ENCODE measurements at regions not wholly inside any gene's neighbourhood (a gene's known extent, or its start where the extent isn't known, plus 50 kb on each side); places are given as distances from the start of the nearest gene placed in this dataset.

GRCh38 chr2:13266166-13266565 is 549.4 kb downstream of the TRIB2 start:
- TF ChIP-seq GLIS2 (tag by site-specific recombination; IDR thresholded peaks at IDR 0.05) = no peak
- no peak for TF ChIP-seq TRIM28 (IDR thresholded peaks at IDR 0.05; ENCODE audit: borderline replicate concordance, low read length)
- TF ChIP-seq, protein P1, sequence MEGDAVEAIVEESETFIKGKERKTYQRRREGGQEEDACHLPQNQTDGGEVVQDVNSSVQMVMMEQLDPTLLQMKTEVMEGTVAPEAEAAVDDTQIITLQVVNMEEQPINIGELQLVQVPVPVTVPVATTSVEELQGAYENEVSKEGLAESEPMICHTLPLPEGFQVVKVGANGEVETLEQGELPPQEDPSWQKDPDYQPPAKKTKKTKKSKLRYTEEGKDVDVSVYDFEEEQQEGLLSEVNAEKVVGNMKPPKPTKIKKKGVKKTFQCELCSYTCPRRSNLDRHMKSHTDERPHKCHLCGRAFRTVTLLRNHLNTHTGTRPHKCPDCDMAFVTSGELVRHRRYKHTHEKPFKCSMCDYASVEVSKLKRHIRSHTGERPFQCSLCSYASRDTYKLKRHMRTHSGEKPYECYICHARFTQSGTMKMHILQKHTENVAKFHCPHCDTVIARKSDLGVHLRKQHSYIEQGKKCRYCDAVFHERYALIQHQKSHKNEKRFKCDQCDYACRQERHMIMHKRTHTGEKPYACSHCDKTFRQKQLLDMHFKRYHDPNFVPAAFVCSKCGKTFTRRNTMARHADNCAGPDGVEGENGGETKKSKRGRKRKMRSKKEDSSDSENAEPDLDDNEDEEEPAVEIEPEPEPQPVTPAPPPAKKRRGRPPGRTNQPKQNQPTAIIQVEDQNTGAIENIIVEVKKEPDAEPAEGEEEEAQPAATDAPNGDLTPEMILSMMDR (tag by site-specific recombination; IDR thresholded peaks at IDR 0.05) = no peak
- TF ChIP-seq, protein P2, sequence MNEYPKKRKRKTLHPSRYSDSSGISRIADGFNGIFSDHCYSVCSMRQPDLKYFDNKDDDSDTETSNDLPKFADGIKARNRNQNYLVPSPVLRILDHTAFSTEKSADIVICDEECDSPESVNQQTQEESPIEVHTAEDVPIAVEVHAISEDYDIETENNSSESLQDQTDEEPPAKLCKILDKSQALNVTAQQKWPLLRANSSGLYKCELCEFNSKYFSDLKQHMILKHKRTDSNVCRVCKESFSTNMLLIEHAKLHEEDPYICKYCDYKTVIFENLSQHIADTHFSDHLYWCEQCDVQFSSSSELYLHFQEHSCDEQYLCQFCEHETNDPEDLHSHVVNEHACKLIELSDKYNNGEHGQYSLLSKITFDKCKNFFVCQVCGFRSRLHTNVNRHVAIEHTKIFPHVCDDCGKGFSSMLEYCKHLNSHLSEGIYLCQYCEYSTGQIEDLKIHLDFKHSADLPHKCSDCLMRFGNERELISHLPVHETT (tag by site-specific recombination; IDR thresholded peaks at IDR 0.05) = no peak
- TF ChIP-seq REST (tag by site-specific recombination; IDR thresholded peaks at IDR 0.05) = no peak
